Activated naive CD8-positive, alpha-beta T cell treated with anti-CD3 and anti-CD28 coated beads, Interleukin-2, amount 10 ng/mL, durations not matched to agents 7 days and 5 days (primary cell): ENCODE measurements at regions not wholly inside any gene's neighbourhood (a gene's known extent, or its start where the extent isn't known, plus 50 kb on each side); places are given as distances from the start of the nearest gene placed in this dataset.

Source experiments
- ATAC-seq: fragments of 150-1000 bp; cut with Tn5 transposase; one replicate; pipeline ENCODE4 v1.10.0; 2021; ENCODE audit warnings: low read depth, moderate library complexity
- POLR2A ChIA-PET: fragments of 350-600 bp; sonication (Branson Sonifier 250); formaldehyde crosslinking; loops from one replicate; lab custom pipeline; 2021; ENCODE audit warnings: antibody characterized with exemption; lab: Charles Lee
- DNase-seq: peaks from one replicate; pipeline ENCODE4 v3.0.0; 2021
- H3K27ac Mint-ChIP-seq: one replicate; pipeline ENCODE4 v1.8.0; 2022; ENCODE audit warnings: mild to moderate bottlenecking, mixed read lengths
- H3K27me3 Mint-ChIP-seq: one replicate; pipeline ENCODE4 v1.8.0; 2022; ENCODE audit warnings: mild to moderate bottlenecking, moderate library complexity, mixed read lengths
- H3K36me3 Mint-ChIP-seq: one replicate; pipeline ENCODE4 v1.8.0; 2021; ENCODE audit warnings: mild to moderate bottlenecking, mixed read lengths
- H3K4me1 Mint-ChIP-seq: one replicate; pipeline ENCODE4 v1.8.0; 2021; ENCODE audit warnings: mixed read lengths
- H3K4me3 Mint-ChIP-seq: one replicate; pipeline ENCODE4 v1.8.0; 2022; ENCODE audit warnings: mild to moderate bottlenecking, moderate library complexity, mixed read lengths
- H3K9me3 Mint-ChIP-seq: one replicate; pipeline ENCODE4 v1.8.0; 2021; ENCODE audit warnings: mixed read lengths

DNA sequence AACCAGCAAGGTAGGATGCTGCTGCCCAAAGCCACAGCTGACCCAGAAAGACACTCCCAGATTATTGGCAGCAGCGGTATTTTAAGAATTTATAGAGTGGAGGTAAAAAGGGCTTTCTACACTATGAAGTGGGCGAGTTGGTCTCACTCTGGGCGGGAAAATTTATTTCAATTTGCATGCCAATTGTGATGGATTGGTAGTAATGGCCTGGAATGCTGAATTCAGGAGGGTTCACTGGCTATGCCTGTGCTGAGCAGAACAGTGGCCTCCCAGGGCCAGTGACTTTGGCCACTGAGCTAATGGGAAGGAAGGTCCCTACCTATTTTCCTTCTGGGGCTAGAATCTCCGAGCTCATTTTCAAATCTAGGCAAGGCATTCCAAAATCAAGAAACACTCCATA lies 243.5 kb downstream of the TSHZ3 start:
- Mint-ChIP-seq H3K27ac (no peak overlapping the region), H3K36me3 (no peaks in the 10 kb centered on the region), H3K27me3 (peaks cover 14% of the 10 kb centered on the region), H3K4me3 (no peak overlapping the region), H3K9me3 (no peaks in the 10 kb centered on the region), H3K4me1 (peaks cover 9% of the 10 kb centered on the region)
- POLR2A ChIA-PET, result no interaction called here
- ATAC-seq, result no peak
- no peak for DNase-seq

DNA sequence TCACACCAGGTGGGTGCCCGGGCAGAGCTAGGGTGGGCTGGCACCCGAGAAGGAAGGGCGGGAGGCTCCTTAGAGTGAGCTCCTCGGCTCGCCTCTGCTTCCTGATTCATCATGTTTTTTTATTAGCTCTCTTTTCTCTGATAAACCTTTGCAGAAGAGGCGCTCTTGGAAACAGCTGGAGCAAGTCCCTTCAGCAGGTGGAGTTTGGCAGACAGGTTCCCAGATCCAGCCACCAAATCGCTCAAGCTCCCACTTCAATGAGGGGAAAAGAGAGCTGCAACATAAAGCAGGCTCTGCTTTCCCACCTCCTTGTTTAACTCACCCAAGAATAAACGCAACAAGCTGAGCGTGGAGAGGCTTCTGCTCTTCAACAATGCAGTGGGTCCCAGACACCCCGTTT lies 244.8 kb downstream of the TSHZ3 start:
- H3K9me3 Mint-ChIP-seq, result no peaks in the 10 kb centered on the region
- ATAC-seq, result no peak
- H3K27ac Mint-ChIP-seq, result no peak overlapping the region
- H3K27me3 Mint-ChIP-seq, result peaks cover 12% of the 10 kb centered on the region
- H3K4me3 Mint-ChIP-seq, result no peak overlapping the region
- H3K36me3 Mint-ChIP-seq, result no peaks in the 10 kb centered on the region
- DNase-seq, result no peak
- POLR2A ChIA-PET, result no interaction called here
- H3K4me1 Mint-ChIP-seq, result peaks cover 5% of the 10 kb centered on the region

GRCh38 chr19:31103228-31103627 lies 246.0 kb downstream of the TSHZ3 start:
- Mint-ChIP-seq H3K36me3 (no peaks in the 10 kb centered on the region), H3K9me3 (no peaks in the 10 kb centered on the region), H3K4me1 (peaks cover 1% of the 10 kb centered on the region), H3K4me3 (no peak overlapping the region), H3K27me3 (peaks cover 9% of the 10 kb centered on the region), H3K27ac (no peak overlapping the region)
- DNase-seq, result no peak
- no peak for ATAC-seq
- POLR2A ChIA-PET, result no interaction called here

DNA sequence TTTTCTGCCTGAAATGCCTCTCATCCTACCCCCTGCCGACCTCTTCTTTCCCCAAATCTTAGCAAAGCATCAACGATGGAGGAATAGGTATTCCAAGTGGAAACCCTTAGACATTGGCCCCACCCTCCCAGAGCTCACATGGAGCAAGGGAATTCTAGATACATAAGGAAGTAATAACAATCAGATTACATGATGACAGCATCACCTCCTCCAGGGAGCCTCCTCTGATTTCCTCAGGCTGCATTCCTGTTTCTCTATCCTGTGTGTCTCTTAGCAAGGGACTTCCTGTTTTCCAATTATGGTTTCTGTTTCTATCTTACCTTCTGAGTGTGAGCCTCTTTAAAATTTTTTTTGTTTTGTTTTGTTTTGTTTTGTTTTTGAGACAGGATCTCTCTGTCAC lies 246.6 kb downstream of the TSHZ3 start:
- POLR2A ChIA-PET, result no interaction called here
- no peaks in the 10 kb centered on the region for H3K9me3 Mint-ChIP-seq

GRCh38 chr19:31100981-31101380 lies 248.3 kb downstream of the TSHZ3 start:
- POLR2A ChIA-PET, result no interaction called here
- Mint-ChIP-seq H3K9me3 (no peaks in the 10 kb centered on the region), H3K4me3 (no peak overlapping the region), H3K4me1 (peaks cover 1% of the 10 kb centered on the region), H3K36me3 (no peaks in the 10 kb centered on the region), H3K27me3 (peaks cover 3% of the 10 kb centered on the region), H3K27ac (no peak overlapping the region)
- no peak for ATAC-seq
- no peak for DNase-seq

More for the DNA sequence above, 246.6 kb downstream of the TSHZ3 start:
- H3K27me3 Mint-ChIP-seq, result peaks cover 4% of the 10 kb centered on the region
- DNase-seq (no peak), ATAC-seq (no peak)
- H3K4me1 Mint-ChIP-seq, result peaks cover 1% of the 10 kb centered on the region
- H3K27ac Mint-ChIP-seq, result no peak overlapping the region
- H3K4me3 Mint-ChIP-seq, result no peak overlapping the region
- H3K36me3 Mint-ChIP-seq, result no peaks in the 10 kb centered on the region

GRCh38 chr19:31100206-31100590 lies 249.0 kb downstream of the TSHZ3 start:
- DNase-seq (no peak), ATAC-seq (no peak)
- Mint-ChIP-seq H3K27me3 (peaks cover 3% of the 10 kb centered on the region), H3K36me3 (no peaks in the 10 kb centered on the region), H3K4me1 (peaks cover 1% of the 10 kb centered on the region), H3K27ac (no peak overlapping the region), H3K4me3 (no peak overlapping the region), H3K9me3 (no peaks in the 10 kb centered on the region)
- POLR2A ChIA-PET, result no interaction called here

DNA sequence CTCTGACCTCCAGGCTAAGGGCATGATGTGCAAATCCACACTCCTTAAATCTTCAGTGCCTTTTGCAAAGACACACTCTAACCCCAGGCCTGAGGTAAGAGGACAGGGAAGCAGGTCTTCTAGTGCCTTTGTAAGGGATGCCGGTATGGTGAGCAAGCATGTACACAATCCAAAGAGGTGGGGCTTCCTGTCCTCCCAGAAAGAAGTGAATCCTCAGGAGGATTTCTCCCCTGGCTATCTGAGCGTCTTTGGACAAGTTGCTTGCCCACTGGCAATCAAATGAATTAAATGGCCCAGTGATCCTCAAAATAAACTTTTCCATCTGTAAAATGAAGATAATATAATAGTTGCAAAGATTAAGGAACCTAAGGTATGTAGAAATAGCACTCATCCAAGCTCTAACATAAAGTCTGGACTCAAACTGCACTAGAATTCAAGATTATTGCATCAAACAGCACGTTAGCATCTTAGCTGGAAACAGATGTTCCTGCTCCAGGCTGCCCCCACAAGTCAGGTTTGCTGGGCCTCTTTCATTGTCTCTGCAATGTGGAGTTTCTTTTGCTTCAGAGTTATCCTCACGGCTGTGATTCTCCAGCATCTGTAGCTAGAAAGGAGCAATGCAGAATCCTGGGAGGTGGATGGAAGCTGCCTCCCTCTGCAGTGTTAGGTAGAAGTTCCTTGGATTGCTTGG lies 249.6 kb downstream of the TSHZ3 start:
- no peak overlapping the region for H3K27ac Mint-ChIP-seq

GRCh38 chr19:31098836-31099235 lies 250.4 kb downstream of the TSHZ3 start:
- Mint-ChIP-seq H3K9me3 (no peaks in the 10 kb centered on the region), H3K4me1 (peaks cover 1% of the 10 kb centered on the region), H3K27me3 (peaks cover 3% of the 10 kb centered on the region), H3K27ac (no peak overlapping the region), H3K36me3 (no peaks in the 10 kb centered on the region), H3K4me3 (no peak overlapping the region)
- POLR2A ChIA-PET, result no interaction called here
- DNase-seq (no peak), ATAC-seq (no peak)

More for the DNA sequence above, 249.6 kb downstream of the TSHZ3 start:
- H3K27me3 Mint-ChIP-seq, result peaks cover 3% of the 10 kb centered on the region
- no peak overlapping the region for H3K4me3 Mint-ChIP-seq
- no peaks in the 10 kb centered on the region for H3K9me3 Mint-ChIP-seq
- ATAC-seq (no peak), DNase-seq (no peak)
- H3K4me1 Mint-ChIP-seq, result peaks cover 1% of the 10 kb centered on the region
- H3K36me3 Mint-ChIP-seq, result no peaks in the 10 kb centered on the region
- POLR2A ChIA-PET, result no interaction called here

- Mint-ChIP-seq H3K27me3 (no peaks in the 10 kb centered on the region), H3K27ac (no peak overlapping the region), H3K9me3 (no peaks in the 10 kb centered on the region), H3K4me1 (no peaks in the 10 kb centered on the region), H3K4me3 (no peak overlapping the region), H3K36me3 (no peaks in the 10 kb centered on the region)
- DNase-seq (no peak), ATAC-seq (no peak)
- POLR2A ChIA-PET, result no interaction called here
Measured at GRCh38 chr19:31096935-31097545, 252.2 kb downstream of the TSHZ3 start.

DNA sequence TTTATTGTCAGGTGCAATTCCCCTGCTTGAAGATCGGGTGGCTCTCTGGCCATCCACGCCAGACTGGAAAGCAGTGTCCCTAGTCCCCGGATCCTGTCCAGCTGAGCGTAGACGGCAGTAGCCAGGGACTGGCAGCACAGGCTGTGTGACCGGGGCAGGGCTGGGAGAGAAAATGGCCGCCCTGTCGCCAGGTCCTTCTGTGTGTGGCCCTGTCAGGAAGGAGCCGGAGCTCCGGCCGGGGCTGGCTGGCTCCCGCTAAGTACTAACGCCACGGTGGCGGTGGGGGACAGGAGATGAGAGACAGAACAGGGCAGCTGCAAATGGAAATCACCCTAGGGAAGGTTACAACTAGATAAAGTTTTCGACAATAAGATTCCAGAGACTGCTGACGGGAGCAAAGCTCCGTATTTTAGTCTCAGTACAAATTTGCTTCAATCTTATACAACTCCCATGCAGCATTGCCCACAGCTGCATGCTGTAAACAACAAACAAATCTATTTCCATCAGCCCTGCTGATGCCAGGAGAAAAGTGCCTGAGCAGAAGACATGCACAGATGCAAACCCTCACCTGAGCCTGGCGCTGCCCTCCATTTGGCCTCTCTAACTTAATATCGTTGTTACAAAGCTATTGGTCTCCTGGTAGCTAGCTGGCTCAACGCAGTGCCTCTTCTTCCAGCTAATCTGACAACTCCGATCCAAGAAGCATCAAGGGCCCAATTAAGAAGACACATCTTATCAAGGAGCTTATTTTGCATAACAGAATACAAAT lies 253.0 kb downstream of the TSHZ3 start:
- H3K4me1 Mint-ChIP-seq, result no peaks in the 10 kb centered on the region
- no peak overlapping the region for H3K27ac Mint-ChIP-seq
- ATAC-seq (no peak), DNase-seq (no peak)
- POLR2A ChIA-PET, result no interaction called here
- peaks cover 3% of the 10 kb centered on the region for H3K27me3 Mint-ChIP-seq
- no peaks in the 10 kb centered on the region for H3K36me3 Mint-ChIP-seq
- no peaks in the 10 kb centered on the region for H3K9me3 Mint-ChIP-seq
- no peak overlapping the region for H3K4me3 Mint-ChIP-seq

DNA sequence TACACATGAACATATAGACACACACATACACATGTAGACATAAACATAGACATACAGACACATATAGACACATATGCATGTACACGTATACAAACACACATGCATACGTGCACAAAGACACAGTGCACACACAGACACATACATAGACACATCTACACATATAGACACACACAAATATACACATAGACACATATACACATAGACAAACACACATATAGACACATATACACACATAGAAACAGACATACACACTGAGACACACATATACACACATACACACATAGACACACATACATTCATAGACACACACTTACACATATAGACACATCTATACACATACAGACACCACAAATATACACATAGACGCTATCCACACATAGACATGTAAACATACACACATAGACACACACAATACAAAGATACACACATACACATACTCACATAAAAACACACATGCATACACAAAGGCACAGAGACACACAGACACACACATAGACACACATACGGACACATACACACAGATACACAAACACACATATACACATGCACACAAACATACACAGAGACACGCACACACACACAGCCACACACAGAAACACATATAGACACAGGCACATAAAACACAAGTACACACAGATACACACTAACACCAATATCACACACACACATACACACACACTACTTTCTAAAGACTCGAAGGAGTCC lies 254.0 kb downstream of the TSHZ3 start:
- POLR2A ChIA-PET, result no interaction called here
- ATAC-seq (no peak), DNase-seq (no peak)
- Mint-ChIP-seq H3K27ac (no peak overlapping the region), H3K36me3 (no peaks in the 10 kb centered on the region), H3K4me3 (no peak overlapping the region), H3K9me3 (peaks cover 2% of the 10 kb centered on the region), H3K4me1 (no peaks in the 10 kb centered on the region), H3K27me3 (peaks cover 5% of the 10 kb centered on the region)

- H3K9me3 Mint-ChIP-seq, result peaks cover 2% of the 10 kb centered on the region
- DNase-seq, result no peak
- H3K36me3 Mint-ChIP-seq, result no peaks in the 10 kb centered on the region
- H3K4me1 Mint-ChIP-seq, result no peaks in the 10 kb centered on the region
- no peak overlapping the region for H3K4me3 Mint-ChIP-seq
- H3K27ac Mint-ChIP-seq, result no peak overlapping the region
- peaks cover 5% of the 10 kb centered on the region for H3K27me3 Mint-ChIP-seq
- ATAC-seq, result no peak
- POLR2A ChIA-PET, result no interaction called here
Measured at GRCh38 chr19:31092274-31092673, 257.0 kb downstream of the TSHZ3 start.

DNA sequence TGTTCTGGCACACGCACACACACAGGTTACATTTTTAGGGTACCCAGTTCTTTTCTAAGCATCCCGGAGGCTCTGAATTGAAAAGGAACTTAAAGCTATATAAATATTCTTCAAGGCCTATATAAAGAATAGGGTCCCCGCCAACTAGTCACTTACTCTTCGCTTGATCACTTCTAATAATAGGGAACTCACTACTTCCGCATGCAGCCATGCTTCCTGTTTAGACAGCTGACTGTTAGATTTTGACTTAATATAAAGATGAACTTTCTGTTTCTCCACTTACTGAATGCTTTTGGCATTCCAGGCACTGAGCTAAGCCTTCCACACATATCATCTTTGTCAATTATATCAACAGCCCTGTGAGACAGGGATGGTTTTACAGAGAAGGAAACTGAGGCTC lies 259.6 kb downstream of the TSHZ3 start:
- ATAC-seq, result no peak
- POLR2A ChIA-PET, result no interaction called here
- H3K27me3 Mint-ChIP-seq, result peaks cover 7% of the 10 kb centered on the region
- DNase-seq, result no peak
- H3K4me1 Mint-ChIP-seq, result no peaks in the 10 kb centered on the region
- H3K9me3 Mint-ChIP-seq, result peaks cover 2% of the 10 kb centered on the region
- no peak overlapping the region for H3K4me3 Mint-ChIP-seq
- no peak overlapping the region for H3K27ac Mint-ChIP-seq
- H3K36me3 Mint-ChIP-seq, result no peaks in the 10 kb centered on the region
